ENCODE measurements at regions not wholly inside any gene's neighbourhood (a gene's known extent, or its start where the extent isn't known, plus 50 kb on each side); places are given as distances from the start of the nearest gene placed in this dataset.

GRCh38 chr10:128812000-128812399, 655.0 kb upstream of the MGMT start:
- POLR2A ChIA-PET = no interaction called here
- ATAC-seq = no peak
- CTCF ChIA-PET = no interaction called here
- H3K27me3 Mint-ChIP-seq (ENCODE audit: low read depth) = no peaks in the 10 kb centered on the region
- no peaks in the 10 kb centered on the region for H3K4me1 Mint-ChIP-seq (ENCODE audit: low read depth)
- no peak overlapping the region for H3K27ac Mint-ChIP-seq
- no peak overlapping the region for H3K4me3 Mint-ChIP-seq
- H3K9me3 Mint-ChIP-seq (ENCODE audit: insufficient read depth) = no peaks in the 10 kb centered on the region
- H3K36me3 Mint-ChIP-seq (ENCODE audit: low read depth) = no peaks in the 10 kb centered on the region
- no peak for DNase-seq

GRCh38 chr10:128813574-128813973, 653.5 kb upstream of the MGMT start:
- Mint-ChIP-seq H3K36me3 (ENCODE audit: low read depth) (no peaks in the 10 kb centered on the region), H3K4me3 (no peak overlapping the region), H3K27ac (no peak overlapping the region), H3K4me1 (ENCODE audit: low read depth) (no peaks in the 10 kb centered on the region), H3K27me3 (ENCODE audit: low read depth) (no peaks in the 10 kb centered on the region), H3K9me3 (ENCODE audit: insufficient read depth) (no peaks in the 10 kb centered on the region)
- no peak for ATAC-seq
- no peak for DNase-seq
- ChIA-PET POLR2A (no interaction called here), CTCF (no interaction called here)

GRCh38 chr10:128814024-128814423, 653.0 kb upstream of the MGMT start:
- no peak for ATAC-seq
- H3K27ac Mint-ChIP-seq = no peak overlapping the region
- H3K36me3 Mint-ChIP-seq (ENCODE audit: low read depth) = no peaks in the 10 kb centered on the region
- ChIA-PET POLR2A (no interaction called here), CTCF (no interaction called here)
- H3K4me3 Mint-ChIP-seq = no peak overlapping the region
- no peaks in the 10 kb centered on the region for H3K4me1 Mint-ChIP-seq (ENCODE audit: low read depth)
- no peaks in the 10 kb centered on the region for H3K9me3 Mint-ChIP-seq (ENCODE audit: insufficient read depth)
- no peaks in the 10 kb centered on the region for H3K27me3 Mint-ChIP-seq (ENCODE audit: low read depth)
- DNase-seq = no peak

- Mint-ChIP-seq H3K9me3 (ENCODE audit: insufficient read depth) (no peaks in the 10 kb centered on the region), H3K27ac (no peak overlapping the region), H3K27me3 (ENCODE audit: low read depth) (no peaks in the 10 kb centered on the region), H3K4me3 (no peak overlapping the region), H3K4me1 (ENCODE audit: low read depth) (no peaks in the 10 kb centered on the region), H3K36me3 (ENCODE audit: low read depth) (no peaks in the 10 kb centered on the region)
- CTCF ChIA-PET = no interaction called here
- ATAC-seq = no peak
- POLR2A ChIA-PET = no interaction called here
- DNase-seq = no peak
Observed at GRCh38 chr10:128814782-128815181, 652.3 kb upstream of the MGMT start.

GRCh38 chr10:128816726-128817125, 650.3 kb upstream of the MGMT start:
- POLR2A ChIA-PET = no interaction called here
- Mint-ChIP-seq H3K9me3 (ENCODE audit: insufficient read depth) (no peaks in the 10 kb centered on the region), H3K27ac (no peak overlapping the region), H3K4me1 (ENCODE audit: low read depth) (no peaks in the 10 kb centered on the region), H3K4me3 (no peak overlapping the region), H3K27me3 (ENCODE audit: low read depth) (no peaks in the 10 kb centered on the region), H3K36me3 (ENCODE audit: low read depth) (no peaks in the 10 kb centered on the region)
- CTCF ChIA-PET = no interaction called here
- DNase-seq = no peak
- ATAC-seq = no peak

GRCh38 chr10:128817636-128818035, 649.4 kb upstream of the MGMT start:
- no peak for DNase-seq
- H3K9me3 Mint-ChIP-seq (ENCODE audit: insufficient read depth) = no peaks in the 10 kb centered on the region
- no peak overlapping the region for H3K27ac Mint-ChIP-seq
- no peaks in the 10 kb centered on the region for H3K4me1 Mint-ChIP-seq (ENCODE audit: low read depth)
- POLR2A ChIA-PET = no interaction called here
- CTCF ChIA-PET = interaction anchor here (0.6 kb wide), 1 partner anchor 27 kb away, joined by 3 read pairs; no protein-coding TSS in a partner anchor
- H3K36me3 Mint-ChIP-seq (ENCODE audit: low read depth) = no peaks in the 10 kb centered on the region
- ATAC-seq = no peak
- no peaks in the 10 kb centered on the region for H3K27me3 Mint-ChIP-seq (ENCODE audit: low read depth)
- no peak overlapping the region for H3K4me3 Mint-ChIP-seq

GRCh38 chr10:128820663-128821062, 646.4 kb upstream of the MGMT start:
- POLR2A ChIA-PET = no interaction called here
- H3K27ac Mint-ChIP-seq = no peak overlapping the region
- no peak for ATAC-seq

GRCh38 chr10:128823201-128823600, 643.8 kb upstream of the MGMT start:
- POLR2A ChIA-PET = no interaction called here
- DNase-seq (no peak), ATAC-seq (no peak)
- Mint-ChIP-seq H3K4me3 (no peak overlapping the region), H3K36me3 (ENCODE audit: low read depth) (no peaks in the 10 kb centered on the region), H3K27me3 (ENCODE audit: low read depth) (no peaks in the 10 kb centered on the region), H3K27ac (no peak overlapping the region), H3K4me1 (ENCODE audit: low read depth) (no peaks in the 10 kb centered on the region), H3K9me3 (ENCODE audit: insufficient read depth) (no peaks in the 10 kb centered on the region)
- CTCF ChIA-PET = no interaction called here

More at GRCh38 chr10:128820663-128821062, 646.4 kb upstream of the MGMT start:
- no peaks in the 10 kb centered on the region for H3K27me3 Mint-ChIP-seq (ENCODE audit: low read depth)
- no peak for DNase-seq
- H3K4me1 Mint-ChIP-seq (ENCODE audit: low read depth) = no peaks in the 10 kb centered on the region
- H3K9me3 Mint-ChIP-seq (ENCODE audit: insufficient read depth) = no peaks in the 10 kb centered on the region
- no peak overlapping the region for H3K4me3 Mint-ChIP-seq
- CTCF ChIA-PET = no interaction called here
- no peaks in the 10 kb centered on the region for H3K36me3 Mint-ChIP-seq (ENCODE audit: low read depth)

- Mint-ChIP-seq H3K4me3 (no peak overlapping the region), H3K27me3 (ENCODE audit: low read depth) (no peaks in the 10 kb centered on the region), H3K4me1 (ENCODE audit: low read depth) (no peaks in the 10 kb centered on the region), H3K36me3 (ENCODE audit: low read depth) (no peaks in the 10 kb centered on the region), H3K9me3 (ENCODE audit: insufficient read depth) (no peaks in the 10 kb centered on the region), H3K27ac (no peak overlapping the region)
- ATAC-seq (no peak), DNase-seq (no peak)
- POLR2A ChIA-PET = no interaction called here
- CTCF ChIA-PET = no interaction called here
Observed at GRCh38 chr10:128825626-128826025, 641.4 kb upstream of the MGMT start.

- Mint-ChIP-seq H3K4me3 (no peak overlapping the region), H3K9me3 (ENCODE audit: insufficient read depth) (no peaks in the 10 kb centered on the region), H3K27ac (no peak overlapping the region), H3K27me3 (ENCODE audit: low read depth) (no peaks in the 10 kb centered on the region), H3K4me1 (ENCODE audit: low read depth) (no peaks in the 10 kb centered on the region), H3K36me3 (ENCODE audit: low read depth) (no peaks in the 10 kb centered on the region)
- POLR2A ChIA-PET = no interaction called here
- DNase-seq (no peak), ATAC-seq (no peak)
- CTCF ChIA-PET = no interaction called here
Observed at GRCh38 chr10:128833671-128834070, 633.4 kb upstream of the MGMT start.

- Mint-ChIP-seq H3K4me1 (ENCODE audit: low read depth) (no peaks in the 10 kb centered on the region), H3K27me3 (ENCODE audit: low read depth) (no peaks in the 10 kb centered on the region), H3K36me3 (ENCODE audit: low read depth) (no peaks in the 10 kb centered on the region), H3K4me3 (no peak overlapping the region), H3K9me3 (ENCODE audit: insufficient read depth) (no peaks in the 10 kb centered on the region), H3K27ac (no peak overlapping the region)
- CTCF ChIA-PET = no interaction called here
- ATAC-seq (no peak), DNase-seq (no peak)
- POLR2A ChIA-PET = no interaction called here
Observed at GRCh38 chr10:128835361-128835760, 631.7 kb upstream of the MGMT start.

GRCh38 chr10:128837478-128837877, 629.6 kb upstream of the MGMT start:
- Mint-ChIP-seq H3K27ac (no peak overlapping the region), H3K9me3 (ENCODE audit: insufficient read depth) (no peaks in the 10 kb centered on the region), H3K4me1 (ENCODE audit: low read depth) (no peaks in the 10 kb centered on the region), H3K4me3 (no peak overlapping the region), H3K27me3 (ENCODE audit: low read depth) (peaks cover 2% of the 10 kb centered on the region), H3K36me3 (ENCODE audit: low read depth) (no peaks in the 10 kb centered on the region)
- no peak for ATAC-seq
- DNase-seq = no peak
- ChIA-PET CTCF (no interaction called here), POLR2A (no interaction called here)

GRCh38 chr10:128839134-128839533, 627.9 kb upstream of the MGMT start:
- Mint-ChIP-seq H3K27ac (no peak overlapping the region), H3K36me3 (ENCODE audit: low read depth) (no peaks in the 10 kb centered on the region), H3K4me1 (ENCODE audit: low read depth) (no peaks in the 10 kb centered on the region), H3K4me3 (no peak overlapping the region), H3K27me3 (ENCODE audit: low read depth) (peaks cover 2% of the 10 kb centered on the region), H3K9me3 (ENCODE audit: insufficient read depth) (no peaks in the 10 kb centered on the region)
- POLR2A ChIA-PET = no interaction called here
- ATAC-seq = no peak
- CTCF ChIA-PET = no interaction called here
- DNase-seq = no peak
